Stimulated activated CD4-positive, alpha-beta T cell treated with anti-CD3 and anti-CD28 coated beads, Interleukin-12 subunit alpha, Interleukin-12 subunit beta, amount 100 ng/mL, for 4 hours (primary cell): ENCODE measurements at regions not wholly inside any gene's neighbourhood (a gene's known extent, or its start where the extent isn't known, plus 50 kb on each side); places are given as distances from the start of the nearest gene placed in this dataset.

Source experiments
- DNase-seq: peaks from one replicate; pipeline ENCODE4 v3.0.0-alpha.2; 2020

GRCh38 chr9:14960881-14961280, 50.7 kb upstream of the FREM1 start:
- no peak for DNase-seq
